Ishikawa (cell line): ENCODE measurements at regions not wholly inside any gene's neighbourhood (a gene's known extent, or its start where the extent isn't known, plus 50 kb on each side); places are given as distances from the start of the nearest gene placed in this dataset.

ENCODE experiments used
- EGR1 ChIP-seq: IDR thresholded peaks from 2 replicates; pipeline ENCODE4 v1.6.1; 2012
- EP300 ChIP-seq: IDR thresholded peaks from 2 replicates; pipeline ENCODE4 v1.6.1; 2012; ENCODE audit warnings: borderline replicate concordance
- RAD21 ChIP-seq: IDR thresholded peaks from 2 replicates; pipeline ENCODE4 v1.6.1; 2012; ENCODE audit warnings: low read depth
- TAF1 ChIP-seq: IDR thresholded peaks from 2 replicates; pipeline ENCODE4 v1.6.1; 2012; ENCODE audit warnings: low read depth, mild to moderate bottlenecking
- TF ChIP-seq, protein P1 (sequence below): IDR thresholded peaks from 2 replicates; pipeline ENCODE4 v1.6.1; 2012

GRCh38 chr9:108565651-108566378, 290.0 kb downstream of the ACTL7B start:
- TF ChIP-seq, protein P1, sequence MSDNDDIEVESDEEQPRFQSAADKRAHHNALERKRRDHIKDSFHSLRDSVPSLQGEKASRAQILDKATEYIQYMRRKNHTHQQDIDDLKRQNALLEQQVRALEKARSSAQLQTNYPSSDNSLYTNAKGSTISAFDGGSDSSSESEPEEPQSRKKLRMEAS = no peak
- peak; percentile 98 for TF ChIP-seq RAD21
- no peak for TF ChIP-seq EP300
- TF ChIP-seq TAF1 = no peak
- TF ChIP-seq EGR1 = no peak
